GM19455 (cell line): ENCODE measurements at regions not wholly inside any gene's neighbourhood (a gene's known extent, or its start where the extent isn't known, plus 50 kb on each side); places are given as distances from the start of the nearest gene placed in this dataset.
"Not testable (repeated sequence)": the region's sequence is repeated elsewhere in the genome, so short reads cannot be mapped to it uniquely, and the experiment has no call there.

ENCODE experiments used
- ATAC-seq: cut with Tn5 transposase; IDR thresholded peaks from one replicate; pipeline ENCODE4 v1.9.1; 2021; ENCODE audit not compliant: unreplicated experiment

DNA sequence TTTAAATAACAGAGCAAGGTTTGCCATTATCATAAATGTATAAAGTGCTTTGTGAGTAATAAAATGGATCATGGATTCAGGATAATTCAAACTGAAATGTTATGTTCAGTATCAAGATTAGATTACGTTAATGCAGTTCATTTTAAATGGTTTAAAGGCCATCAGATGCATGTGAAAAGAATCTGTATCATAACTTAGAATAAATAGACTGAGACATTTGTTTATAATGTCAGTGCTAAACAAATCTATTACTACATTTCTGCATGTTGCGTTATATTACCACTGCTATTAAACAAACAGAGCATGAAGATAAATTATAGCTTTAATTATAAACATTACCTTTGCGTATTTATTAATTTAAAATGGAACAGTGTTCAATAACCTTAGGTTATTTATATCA, 160.2 kb downstream of the TOX3 start:
- ATAC-seq: no peak

GRCh38 chr16:52384378-52384777, 162.6 kb downstream of the TOX3 start:
- ATAC-seq: no peak

DNA sequence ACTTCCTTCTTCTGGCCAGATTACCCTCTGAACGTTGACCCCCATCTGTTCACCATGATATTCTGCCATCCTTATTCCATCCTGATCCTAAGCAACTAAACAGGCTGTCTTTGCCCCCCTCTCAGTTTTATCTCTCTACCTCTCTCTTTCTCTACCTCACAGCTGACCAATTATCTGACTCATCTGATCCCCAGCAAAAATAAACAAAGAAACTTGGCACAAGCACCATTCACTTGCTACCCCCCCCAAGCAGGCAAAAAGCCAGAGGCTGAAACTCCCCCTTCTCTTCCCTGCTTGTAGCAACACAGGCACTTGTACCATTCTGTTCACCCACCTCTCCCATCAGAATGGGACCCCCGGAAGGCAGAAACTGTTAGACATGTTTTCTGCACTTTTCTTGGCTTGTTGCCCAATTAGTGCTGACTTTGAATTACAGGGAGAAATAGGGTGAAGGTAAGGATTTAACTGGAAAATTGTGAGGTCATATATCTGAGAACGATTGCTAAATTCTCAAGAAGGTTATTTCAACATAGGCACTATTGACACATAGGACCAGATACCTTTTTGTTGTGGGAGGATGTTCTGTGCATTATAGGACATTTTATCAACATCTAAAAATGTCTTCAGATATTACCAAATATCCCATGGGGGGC, 163.2 kb downstream of the TOX3 start:
- ATAC-seq: no peak

DNA sequence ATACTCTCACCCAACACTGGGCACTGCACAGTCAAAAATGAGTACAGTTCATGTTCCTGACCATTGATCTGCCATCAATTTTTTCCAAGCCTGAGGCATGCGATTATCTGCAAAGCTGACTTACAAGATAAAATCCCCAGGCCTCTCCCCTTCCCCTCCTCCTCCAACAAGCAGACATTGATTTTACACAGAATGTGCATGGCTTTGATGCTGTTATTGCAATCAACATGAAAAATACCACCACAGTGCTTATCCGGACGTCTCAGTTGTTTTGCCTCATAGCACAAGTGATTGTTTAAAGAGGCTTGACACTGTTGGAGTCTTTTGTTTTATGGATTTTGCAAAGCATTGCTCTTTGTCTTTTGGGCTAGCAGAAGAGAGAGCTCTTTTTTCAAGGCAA, 163.8 kb downstream of the TOX3 start:
- no peak for ATAC-seq

DNA sequence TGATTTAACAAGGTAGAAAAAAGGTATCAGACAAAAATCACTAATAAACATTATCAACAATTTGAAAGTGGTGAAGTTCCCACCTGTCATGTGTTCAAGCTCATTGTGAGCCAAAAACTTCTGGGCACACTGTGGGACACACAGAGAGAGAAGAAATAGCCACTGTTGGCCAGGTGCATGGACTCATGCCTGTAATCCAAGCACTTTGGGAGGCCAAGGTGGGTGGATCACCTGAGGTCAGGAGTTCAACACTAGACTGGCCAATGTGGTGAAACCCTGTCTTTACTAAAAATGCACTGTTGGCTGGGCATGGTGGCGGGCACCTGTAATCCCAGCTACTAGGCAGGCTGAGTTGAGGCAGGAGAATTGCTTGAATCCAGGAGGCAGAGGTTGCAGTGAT, 167.4 kb downstream of the TOX3 start:
- ATAC-seq: no peak

GRCh38 chr16:52376676-52377280, 170.2 kb downstream of the TOX3 start:
- ATAC-seq: no peak

DNA sequence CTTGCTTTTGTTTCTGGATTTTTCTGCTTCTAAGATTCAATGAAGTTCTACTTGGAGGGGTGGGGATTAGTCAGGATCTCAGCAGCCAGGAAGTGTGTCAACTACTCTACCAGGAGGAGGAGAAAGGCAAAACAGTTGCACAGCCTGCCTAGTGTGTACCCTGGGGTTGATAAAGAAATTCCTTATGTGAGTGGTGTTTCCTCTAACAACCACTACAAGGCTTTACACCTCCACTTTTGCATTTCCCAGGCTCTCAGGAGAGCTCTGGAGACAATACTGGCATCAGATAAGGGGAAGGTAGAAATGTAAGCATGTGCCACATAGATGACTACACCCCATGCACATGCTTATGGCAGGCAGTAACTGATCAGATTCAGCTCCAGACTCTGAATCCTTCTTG, 174.6 kb downstream of the TOX3 start:
- no peak for ATAC-seq

- ATAC-seq: no peak
These were observed 178.1 kb downstream of the TOX3 start for GRCh38 chr16:52368859-52369258.

DNA sequence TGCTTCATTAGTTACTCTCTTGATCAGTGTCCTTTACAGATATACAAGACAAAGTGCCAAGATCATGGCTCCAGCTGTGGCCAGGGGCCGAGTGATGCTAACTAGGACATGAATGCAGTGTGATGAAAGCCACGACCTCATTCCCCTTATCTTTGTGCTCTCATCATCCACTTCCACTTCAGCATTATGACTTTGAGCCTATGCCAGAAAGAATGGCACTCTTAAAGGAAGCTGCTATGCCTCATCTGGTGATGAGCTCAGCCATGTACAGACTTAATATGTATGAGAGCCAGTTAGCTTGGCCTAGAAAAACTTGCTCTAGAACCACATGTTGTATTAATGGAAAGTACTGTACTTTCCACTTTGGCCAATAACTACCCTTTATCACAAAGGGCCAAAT, 179.1 kb downstream of the TOX3 start:
- ATAC-seq: no peak

GRCh38 chr16:52366983-52367382, 180.0 kb downstream of the TOX3 start:
- no peak for ATAC-seq

GRCh38 chr16:52364500-52364899, 182.4 kb downstream of the TOX3 start:
- ATAC-seq: no peak

GRCh38 chr16:52363082-52363481, 183.9 kb downstream of the TOX3 start:
- ATAC-seq: no peak

GRCh38 chr16:52357711-52358110, 189.2 kb downstream of the TOX3 start:
- no peak for ATAC-seq

DNA sequence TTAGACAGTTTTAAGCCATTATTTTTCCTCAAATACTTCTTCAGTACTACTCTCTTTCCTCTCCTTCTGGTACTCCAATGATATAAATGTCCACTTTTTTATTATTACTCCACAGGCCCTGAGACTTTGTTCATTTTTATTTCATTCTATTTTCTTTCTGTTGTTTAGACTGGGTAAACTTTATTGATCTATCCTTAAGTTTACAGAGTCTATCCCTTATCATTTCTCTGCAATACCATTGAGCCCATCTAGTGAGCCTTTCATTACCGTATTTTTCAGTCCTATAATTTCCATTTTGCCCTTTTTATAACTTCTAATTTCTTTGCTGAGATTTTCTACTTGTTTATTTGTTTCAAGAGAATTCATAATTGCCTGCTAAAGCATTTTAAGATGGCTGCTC, 193.7 kb downstream of the TOX3 start:
- ATAC-seq: no peak

- ATAC-seq: no peak
These were observed 195.5 kb downstream of the TOX3 start for GRCh38 chr16:52351451-52351850.

- no peak for ATAC-seq
These were observed 196.8 kb downstream of the TOX3 start for GRCh38 chr16:52350031-52350642.

DNA sequence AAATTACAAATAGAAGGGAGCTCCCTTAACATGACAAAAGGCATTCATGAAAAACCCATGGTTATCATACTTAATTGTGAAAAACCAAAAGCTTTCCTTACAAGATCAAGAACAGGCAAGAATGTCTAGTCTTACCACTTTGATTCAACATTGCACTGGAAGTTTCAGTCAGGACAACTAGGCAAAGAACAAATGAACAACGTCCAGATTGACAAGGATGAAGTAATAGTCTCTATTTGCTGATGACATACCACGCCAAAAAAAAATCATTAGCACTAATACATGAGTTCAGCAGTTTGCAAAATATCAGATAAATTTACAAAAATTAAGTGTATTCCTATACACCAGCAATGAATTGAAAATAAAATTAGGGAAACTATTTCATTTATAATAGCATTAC, 200.2 kb downstream of the TOX3 start:
- no peak for ATAC-seq

GRCh38 chr16:52333673-52334072, 213.3 kb downstream of the TOX3 start:
- not testable (repeated sequence) for ATAC-seq

- no peak for ATAC-seq
These were observed 226.0 kb downstream of the TOX3 start for GRCh38 chr16:52320930-52321439.

DNA sequence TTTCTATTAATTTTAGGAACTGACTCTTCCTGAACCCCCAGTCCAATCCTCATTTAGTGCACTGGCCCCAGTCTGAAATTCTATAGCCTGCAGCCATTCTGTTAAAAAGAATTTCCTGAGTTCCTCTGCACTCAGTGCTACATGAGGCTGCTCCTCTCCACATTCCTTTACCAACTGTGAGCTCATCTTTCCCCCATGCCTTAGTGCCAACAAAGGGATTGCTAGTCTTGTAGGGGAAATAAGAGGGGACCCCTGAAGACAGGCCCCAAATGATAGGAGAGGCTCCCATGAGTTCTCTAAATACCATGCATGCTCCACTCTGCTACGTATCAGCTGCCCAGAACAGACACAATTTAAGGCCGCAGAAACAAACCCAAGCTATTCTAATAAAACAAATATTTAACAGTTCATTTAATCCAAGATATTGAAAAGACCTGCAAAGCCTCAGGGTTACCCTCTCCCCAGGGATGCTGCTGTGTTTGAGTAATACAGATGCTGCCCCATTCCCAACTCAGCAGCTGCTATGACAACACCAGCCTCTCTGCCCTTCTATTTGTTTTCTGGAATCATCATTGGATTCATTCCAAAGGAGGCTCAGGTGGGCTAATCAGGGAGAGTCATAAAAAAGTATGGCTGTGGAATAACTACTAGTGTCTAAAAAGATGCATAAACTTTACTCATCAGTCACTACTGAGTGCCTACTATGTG, 228.5 kb downstream of the TOX3 start:
- ATAC-seq: no peak

GRCh38 chr16:52316241-52316640, 230.7 kb downstream of the TOX3 start:
- no peak for ATAC-seq

GRCh38 chr16:52312716-52313115, 234.2 kb downstream of the TOX3 start:
- no peak for ATAC-seq
